Transverse colon (tissue), 4 donors: ENCODE measurements at regions not wholly inside any gene's neighbourhood (a gene's known extent, or its start where the extent isn't known, plus 50 kb on each side); places are given as distances from the start of the nearest gene placed in this dataset.
"Not testable (repeated sequence)": the region's sequence is repeated elsewhere in the genome, so short reads cannot be mapped to it uniquely, and the experiment has no call there.

Experiments
- EP300 ChIP-seq: sonication (generic); formaldehyde crosslinking; IDR thresholded peaks from one replicate; pipeline ENCODE4 v1.6.1; 2017; ENCODE audit warnings: antibody characterized with exemption, low read depth
- POLR2A ChIP-seq: fragments of 450-650 bp; IDR thresholded peaks from one replicate; pipeline ENCODE4 v1.6.1; 2016; ENCODE audit warnings: antibody characterized with exemption, mild to moderate bottlenecking, moderate library complexity
- POLR2AphosphoS5 ChIP-seq, 3 donors: sonication (generic); formaldehyde crosslinking; IDR thresholded peaks; one replicate each; pipeline ENCODE4 v1.6.1; 2016; ENCODE audit warnings: antibody characterized with exemption in 3 of 3
- TF ChIP-seq, protein P1 (sequence below), 5 experiments: fragments of 200-600 bp in 3 of 5; fragments of 450-650 bp in 2 of 5; sonication (generic) in 3 of 5; IDR thresholded peaks; 1 replicate in 2 of 5; 2 replicates in 3 of 5; pipeline ENCODE4 v1.5.1; 2016 to 2017; ENCODE audit warnings: antibody characterized with exemption in 5 of 5, inconsistent platforms in 3 of 5, mild to moderate bottlenecking in 2 of 5, moderate library complexity in 1 of 5

GRCh38 chr1:206298032-206298392, 94.7 kb downstream of the SRGAP2 start:
- TF ChIP-seq, protein P1, sequence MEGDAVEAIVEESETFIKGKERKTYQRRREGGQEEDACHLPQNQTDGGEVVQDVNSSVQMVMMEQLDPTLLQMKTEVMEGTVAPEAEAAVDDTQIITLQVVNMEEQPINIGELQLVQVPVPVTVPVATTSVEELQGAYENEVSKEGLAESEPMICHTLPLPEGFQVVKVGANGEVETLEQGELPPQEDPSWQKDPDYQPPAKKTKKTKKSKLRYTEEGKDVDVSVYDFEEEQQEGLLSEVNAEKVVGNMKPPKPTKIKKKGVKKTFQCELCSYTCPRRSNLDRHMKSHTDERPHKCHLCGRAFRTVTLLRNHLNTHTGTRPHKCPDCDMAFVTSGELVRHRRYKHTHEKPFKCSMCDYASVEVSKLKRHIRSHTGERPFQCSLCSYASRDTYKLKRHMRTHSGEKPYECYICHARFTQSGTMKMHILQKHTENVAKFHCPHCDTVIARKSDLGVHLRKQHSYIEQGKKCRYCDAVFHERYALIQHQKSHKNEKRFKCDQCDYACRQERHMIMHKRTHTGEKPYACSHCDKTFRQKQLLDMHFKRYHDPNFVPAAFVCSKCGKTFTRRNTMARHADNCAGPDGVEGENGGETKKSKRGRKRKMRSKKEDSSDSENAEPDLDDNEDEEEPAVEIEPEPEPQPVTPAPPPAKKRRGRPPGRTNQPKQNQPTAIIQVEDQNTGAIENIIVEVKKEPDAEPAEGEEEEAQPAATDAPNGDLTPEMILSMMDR (IDR thresholded peaks at IDR 0.05) = not testable (repeated sequence)
- TF ChIP-seq POLR2AphosphoS5 (IDR thresholded peaks at IDR 0.05); POLR2A; EP300: not testable (repeated sequence)
